ENCODE measurements at regions not wholly inside any gene's neighbourhood (a gene's known extent, or its start where the extent isn't known, plus 50 kb on each side); places are given as distances from the start of the nearest gene placed in this dataset.
"Not testable (repeated sequence)": the region's sequence is repeated elsewhere in the genome, so short reads cannot be mapped to it uniquely, and the experiment has no call there.

DNA sequence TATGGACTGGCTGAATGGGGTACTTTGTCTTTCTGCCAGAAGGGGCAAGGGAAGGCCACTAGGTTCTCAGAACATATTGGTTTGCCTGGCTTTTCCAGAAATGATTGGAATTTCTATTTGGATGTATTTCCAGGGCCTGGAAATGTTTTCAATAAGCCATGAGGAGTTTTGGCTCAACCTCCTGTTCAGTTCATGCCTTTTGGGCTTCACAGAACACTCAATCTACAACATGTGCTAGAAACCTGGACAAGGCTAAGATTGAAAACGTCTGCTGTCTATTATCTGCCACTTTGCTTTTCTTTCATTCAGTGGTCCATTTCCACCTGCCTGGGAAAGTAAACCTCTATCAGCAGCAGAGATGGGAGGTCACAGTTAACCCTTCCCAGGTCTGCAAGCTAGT is 793.4 kb downstream of the TENT5A start:
- no peak for DNase-seq
- no peaks in the 10 kb centered on the region for H3K9me3 Mint-ChIP-seq (ENCODE audit: unreplicated experiment)
- no peaks in the 10 kb centered on the region for H3K4me1 Mint-ChIP-seq (ENCODE audit: low read depth, unreplicated experiment)
- no peak overlapping the region for H3K27ac Mint-ChIP-seq (ENCODE audit: unreplicated experiment)
- H3K27me3 Mint-ChIP-seq (ENCODE audit: unreplicated experiment), result no peaks in the 10 kb centered on the region
- TF ChIP-seq, protein P1, sequence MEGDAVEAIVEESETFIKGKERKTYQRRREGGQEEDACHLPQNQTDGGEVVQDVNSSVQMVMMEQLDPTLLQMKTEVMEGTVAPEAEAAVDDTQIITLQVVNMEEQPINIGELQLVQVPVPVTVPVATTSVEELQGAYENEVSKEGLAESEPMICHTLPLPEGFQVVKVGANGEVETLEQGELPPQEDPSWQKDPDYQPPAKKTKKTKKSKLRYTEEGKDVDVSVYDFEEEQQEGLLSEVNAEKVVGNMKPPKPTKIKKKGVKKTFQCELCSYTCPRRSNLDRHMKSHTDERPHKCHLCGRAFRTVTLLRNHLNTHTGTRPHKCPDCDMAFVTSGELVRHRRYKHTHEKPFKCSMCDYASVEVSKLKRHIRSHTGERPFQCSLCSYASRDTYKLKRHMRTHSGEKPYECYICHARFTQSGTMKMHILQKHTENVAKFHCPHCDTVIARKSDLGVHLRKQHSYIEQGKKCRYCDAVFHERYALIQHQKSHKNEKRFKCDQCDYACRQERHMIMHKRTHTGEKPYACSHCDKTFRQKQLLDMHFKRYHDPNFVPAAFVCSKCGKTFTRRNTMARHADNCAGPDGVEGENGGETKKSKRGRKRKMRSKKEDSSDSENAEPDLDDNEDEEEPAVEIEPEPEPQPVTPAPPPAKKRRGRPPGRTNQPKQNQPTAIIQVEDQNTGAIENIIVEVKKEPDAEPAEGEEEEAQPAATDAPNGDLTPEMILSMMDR (IDR thresholded peaks at IDR 0.05; ENCODE audit: partially characterized antibody, unreplicated experiment), result no peak
- H3K4me3 Mint-ChIP-seq (ENCODE audit: unreplicated experiment), result no peak overlapping the region
- no peaks in the 10 kb centered on the region for H3K36me3 Mint-ChIP-seq (ENCODE audit: unreplicated experiment)

DNA sequence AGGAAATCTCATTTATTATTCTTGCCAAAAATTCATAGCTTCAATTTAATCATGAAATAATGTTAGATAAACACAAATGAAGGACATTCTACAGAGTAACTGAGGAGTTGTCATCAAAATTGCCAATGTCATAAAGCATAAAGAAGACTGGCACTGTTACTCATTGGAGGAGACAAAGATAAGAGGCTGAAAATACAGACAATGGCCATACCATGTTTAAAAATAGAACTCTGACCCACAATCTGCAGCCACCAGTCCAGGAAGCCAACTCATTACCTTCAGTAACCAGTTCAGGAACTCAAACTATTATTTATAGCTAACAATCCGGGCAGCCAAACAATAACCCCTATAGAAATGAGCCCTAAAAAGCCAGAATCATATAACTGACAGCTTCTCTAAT is 795.6 kb downstream of the TENT5A start:
- Mint-ChIP-seq H3K4me1 (ENCODE audit: low read depth, unreplicated experiment) (no peaks in the 10 kb centered on the region), H3K27ac (ENCODE audit: unreplicated experiment) (no peak overlapping the region), H3K9me3 (ENCODE audit: unreplicated experiment) (no peaks in the 10 kb centered on the region), H3K27me3 (ENCODE audit: unreplicated experiment) (no peaks in the 10 kb centered on the region), H3K4me3 (ENCODE audit: unreplicated experiment) (no peak overlapping the region), H3K36me3 (ENCODE audit: unreplicated experiment) (no peaks in the 10 kb centered on the region)
- TF ChIP-seq, protein P1 (IDR thresholded peaks at IDR 0.05; ENCODE audit: partially characterized antibody, unreplicated experiment), result no peak
- no peak for DNase-seq

DNA sequence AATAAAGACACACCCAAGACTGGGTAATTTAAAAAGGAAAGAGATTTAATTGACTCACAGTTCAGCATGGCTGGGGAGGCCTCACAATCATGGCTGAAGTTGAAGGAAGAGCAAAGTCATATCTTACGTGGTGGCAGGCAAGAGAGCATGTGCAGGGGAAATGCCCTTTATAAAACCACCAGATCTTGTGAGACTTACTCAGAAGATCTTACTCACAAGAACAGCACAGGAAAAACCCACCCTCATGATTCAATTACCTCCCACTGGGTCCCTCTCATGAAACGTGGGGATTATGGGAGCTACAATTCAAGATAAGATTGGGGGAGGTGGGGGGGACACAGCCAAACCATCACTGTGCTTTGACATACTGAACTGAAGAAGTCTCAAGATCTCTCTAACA is 800.0 kb downstream of the TENT5A start:
- not testable (repeated sequence) for H3K36me3 Mint-ChIP-seq (ENCODE audit: unreplicated experiment); H3K27me3 Mint-ChIP-seq (ENCODE audit: unreplicated experiment); H3K9me3 Mint-ChIP-seq (ENCODE audit: unreplicated experiment); DNase-seq; H3K4me3 Mint-ChIP-seq (ENCODE audit: unreplicated experiment); H3K27ac Mint-ChIP-seq (ENCODE audit: unreplicated experiment); H3K4me1 Mint-ChIP-seq (ENCODE audit: low read depth, unreplicated experiment)

DNA sequence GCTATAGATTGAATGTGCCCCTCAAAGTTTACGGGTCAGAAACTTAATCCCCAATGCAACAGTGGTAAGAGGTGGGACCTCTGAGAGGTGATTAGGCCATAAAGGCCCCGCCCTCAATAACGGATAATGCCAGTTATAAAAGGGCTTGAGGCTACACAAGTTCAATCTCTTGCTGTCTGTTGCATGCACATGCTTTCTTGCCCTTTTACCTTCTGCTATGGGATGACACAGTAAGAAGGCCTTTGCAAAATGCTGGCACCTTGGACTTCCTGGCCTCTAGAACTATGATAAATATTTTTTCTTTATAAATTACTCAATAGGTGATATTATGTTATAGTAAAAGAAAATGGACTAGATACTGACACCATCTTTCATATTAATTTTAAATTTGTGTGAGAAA is 806.1 kb downstream of the TENT5A start:
- no peak overlapping the region for H3K27ac Mint-ChIP-seq (ENCODE audit: unreplicated experiment)

DNA sequence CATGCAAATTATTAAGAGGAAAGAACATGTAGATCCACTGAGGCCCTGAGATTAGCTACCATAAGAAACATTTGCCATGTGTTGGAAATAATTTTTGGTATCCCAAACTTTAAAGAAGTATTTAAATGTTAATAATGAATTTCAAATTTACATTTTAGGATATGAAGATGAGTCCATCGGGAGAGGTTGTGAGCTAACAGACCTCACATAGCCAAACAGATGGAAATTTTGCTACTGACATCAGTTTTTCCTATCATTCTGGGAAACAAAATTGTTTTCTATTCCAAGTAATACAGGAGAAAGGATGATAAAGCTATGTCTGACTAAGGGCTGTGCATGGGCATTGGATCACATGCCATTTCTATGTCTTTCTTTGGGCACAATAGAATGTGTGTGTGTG is 809.6 kb downstream of the TENT5A start:
- Mint-ChIP-seq H3K27ac (ENCODE audit: unreplicated experiment) (no peak overlapping the region), H3K36me3 (ENCODE audit: unreplicated experiment) (no peaks in the 10 kb centered on the region), H3K9me3 (ENCODE audit: unreplicated experiment) (peaks cover 2% of the 10 kb centered on the region), H3K4me3 (ENCODE audit: unreplicated experiment) (no peak overlapping the region), H3K27me3 (ENCODE audit: unreplicated experiment) (peaks cover 4% of the 10 kb centered on the region), H3K4me1 (ENCODE audit: low read depth, unreplicated experiment) (no peaks in the 10 kb centered on the region)
- TF ChIP-seq, protein P1 (IDR thresholded peaks at IDR 0.05; ENCODE audit: partially characterized antibody, unreplicated experiment), result no peak
- no peak for DNase-seq

More for the DNA sequence above, 806.1 kb downstream of the TENT5A start:
- TF ChIP-seq, protein P1 (IDR thresholded peaks at IDR 0.05; ENCODE audit: partially characterized antibody, unreplicated experiment), result no peak
- DNase-seq, result no peak
- no peaks in the 10 kb centered on the region for H3K9me3 Mint-ChIP-seq (ENCODE audit: unreplicated experiment)
- H3K4me1 Mint-ChIP-seq (ENCODE audit: low read depth, unreplicated experiment), result no peaks in the 10 kb centered on the region
- H3K4me3 Mint-ChIP-seq (ENCODE audit: unreplicated experiment), result no peak overlapping the region
- H3K36me3 Mint-ChIP-seq (ENCODE audit: unreplicated experiment), result no peaks in the 10 kb centered on the region
- peaks cover 2% of the 10 kb centered on the region for H3K27me3 Mint-ChIP-seq (ENCODE audit: unreplicated experiment)

DNA sequence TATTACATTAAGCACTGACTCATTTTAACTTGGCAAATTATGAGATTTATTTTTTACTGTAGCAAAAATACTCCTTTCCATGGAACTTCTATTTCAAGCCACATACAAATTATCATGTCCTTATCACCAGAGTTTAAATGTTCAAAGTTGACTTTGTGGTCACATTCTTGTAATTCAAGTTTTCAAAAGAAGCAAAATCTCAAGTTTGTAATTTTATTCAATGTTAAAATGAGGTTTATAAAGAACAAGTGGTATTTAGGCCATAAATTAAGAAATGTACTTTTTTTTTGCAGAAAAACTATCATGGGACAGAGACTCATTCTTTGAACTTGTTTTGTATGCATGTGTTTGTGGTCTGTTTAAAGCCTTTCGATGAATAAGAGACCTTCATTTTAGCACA is 811.5 kb downstream of the TENT5A start:
- H3K27ac Mint-ChIP-seq (ENCODE audit: unreplicated experiment), result no peak overlapping the region
- TF ChIP-seq, protein P1 (IDR thresholded peaks at IDR 0.05; ENCODE audit: partially characterized antibody, unreplicated experiment), result no peak

More for the DNA sequence above, 811.5 kb downstream of the TENT5A start:
- H3K36me3 Mint-ChIP-seq (ENCODE audit: unreplicated experiment), result peaks cover 10% of the 10 kb centered on the region
- peaks cover 2% of the 10 kb centered on the region for H3K9me3 Mint-ChIP-seq (ENCODE audit: unreplicated experiment)
- H3K4me3 Mint-ChIP-seq (ENCODE audit: unreplicated experiment), result no peak overlapping the region
- H3K4me1 Mint-ChIP-seq (ENCODE audit: low read depth, unreplicated experiment), result no peaks in the 10 kb centered on the region
- DNase-seq, result no peak
- H3K27me3 Mint-ChIP-seq (ENCODE audit: unreplicated experiment), result peaks cover 4% of the 10 kb centered on the region

All from glutamatergic neuron (in vitro differentiated cells).